Astrocyte of the cerebellum (primary cell): ENCODE measurements at regions not wholly inside any gene's neighbourhood (a gene's known extent, or its start where the extent isn't known, plus 50 kb on each side); places are given as distances from the start of the nearest gene placed in this dataset.

Source experiments
- DNase-seq: peaks from one replicate; pipeline ENCODE4 v3.0.0-alpha.2; 2011; ENCODE audit warnings: low read depth
- H3K4me3 ChIP-seq: 2 replicates; pipeline ENCODE4 v1.5.1; 2011; ENCODE audit warnings: mild to moderate bottlenecking, low read depth, low read length, moderate library complexity
- in situ Hi-C: cut with HindIII; loops from 2 replicates; pipeline ENCODE4 v1.10.0; 2017; ENCODE audit warnings: low sequenced_read_pairs
- TF ChIP-seq, protein P1 (sequence below): IDR thresholded peaks from 2 replicates; pipeline ENCODE4 v1.5.1; 2012; ENCODE audit warnings: low read length, low read depth, moderate library complexity, mild to moderate bottlenecking; ENCODE audit errors: missing control alignments

DNA sequence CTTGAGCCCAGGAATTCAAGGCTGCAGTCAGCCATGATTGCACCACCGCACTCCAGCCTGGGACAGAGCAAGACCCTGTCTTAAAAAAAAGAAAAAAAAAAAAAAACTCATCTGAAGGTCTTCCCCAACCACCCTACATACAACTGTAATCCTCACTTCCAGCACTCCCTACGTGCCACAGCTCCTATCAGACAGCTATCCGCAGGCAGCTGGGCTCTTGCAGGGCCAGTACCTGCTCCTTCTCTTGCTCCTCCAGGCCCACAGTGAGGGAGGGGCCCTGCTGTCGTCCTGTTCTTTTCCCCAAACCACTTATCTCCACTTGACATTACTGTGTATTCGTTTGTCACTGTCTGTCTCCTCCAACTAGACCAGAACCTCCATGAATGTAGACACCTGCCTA is 156.1 kb upstream of the NECTIN1 start:
- H3K4me3 ChIP-seq = no peak overlapping the region
- TF ChIP-seq, protein P1, sequence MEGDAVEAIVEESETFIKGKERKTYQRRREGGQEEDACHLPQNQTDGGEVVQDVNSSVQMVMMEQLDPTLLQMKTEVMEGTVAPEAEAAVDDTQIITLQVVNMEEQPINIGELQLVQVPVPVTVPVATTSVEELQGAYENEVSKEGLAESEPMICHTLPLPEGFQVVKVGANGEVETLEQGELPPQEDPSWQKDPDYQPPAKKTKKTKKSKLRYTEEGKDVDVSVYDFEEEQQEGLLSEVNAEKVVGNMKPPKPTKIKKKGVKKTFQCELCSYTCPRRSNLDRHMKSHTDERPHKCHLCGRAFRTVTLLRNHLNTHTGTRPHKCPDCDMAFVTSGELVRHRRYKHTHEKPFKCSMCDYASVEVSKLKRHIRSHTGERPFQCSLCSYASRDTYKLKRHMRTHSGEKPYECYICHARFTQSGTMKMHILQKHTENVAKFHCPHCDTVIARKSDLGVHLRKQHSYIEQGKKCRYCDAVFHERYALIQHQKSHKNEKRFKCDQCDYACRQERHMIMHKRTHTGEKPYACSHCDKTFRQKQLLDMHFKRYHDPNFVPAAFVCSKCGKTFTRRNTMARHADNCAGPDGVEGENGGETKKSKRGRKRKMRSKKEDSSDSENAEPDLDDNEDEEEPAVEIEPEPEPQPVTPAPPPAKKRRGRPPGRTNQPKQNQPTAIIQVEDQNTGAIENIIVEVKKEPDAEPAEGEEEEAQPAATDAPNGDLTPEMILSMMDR = no peak
- in situ Hi-C loops = no loop called here
- no peak for DNase-seq

DNA sequence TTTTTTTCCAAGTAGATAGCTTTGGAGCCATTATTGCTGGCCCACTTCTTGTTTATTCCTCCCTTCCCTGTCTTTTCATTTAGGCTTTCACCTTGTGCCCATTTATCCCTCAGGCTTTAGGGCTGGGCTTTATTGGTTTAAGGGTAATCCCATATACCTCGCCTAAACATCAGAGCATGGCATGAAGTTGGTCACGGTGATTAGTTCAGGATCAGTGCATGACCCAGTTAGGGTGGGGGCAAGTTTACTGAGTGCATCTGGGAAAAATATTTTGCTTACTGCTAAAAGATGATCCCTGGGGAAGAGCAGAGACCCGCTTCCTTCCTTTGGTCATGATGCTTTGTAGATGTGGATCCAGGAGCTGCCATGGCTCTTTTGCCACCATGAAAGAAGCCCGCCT is 153.3 kb upstream of the NECTIN1 start:
- H3K4me3 ChIP-seq = no peak overlapping the region
- in situ Hi-C loops = no loop called here
- TF ChIP-seq, protein P1 = no peak
- DNase-seq = no peak

DNA sequence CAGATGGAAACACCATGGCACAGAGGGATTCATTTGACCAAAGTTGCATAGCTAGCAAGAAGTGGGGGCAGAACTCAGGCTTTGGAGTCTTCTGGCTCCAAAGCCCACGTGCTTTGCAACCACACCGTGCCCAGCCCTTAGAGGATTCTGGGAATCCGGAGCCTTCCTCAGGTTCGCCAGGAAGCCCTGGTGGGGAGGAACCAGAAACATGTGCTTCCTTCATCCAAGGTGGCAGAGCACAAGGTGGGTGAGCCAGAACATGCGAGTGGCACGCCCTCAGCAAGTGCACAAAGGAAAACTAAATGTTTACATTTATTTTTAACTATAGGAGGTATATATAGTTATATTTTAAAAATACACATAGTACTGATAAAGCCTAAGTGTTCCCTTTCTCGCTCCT is 151.9 kb upstream of the NECTIN1 start:
- in situ Hi-C loops = no loop called here
- DNase-seq = no peak
- TF ChIP-seq, protein P1 = no peak
- no peak overlapping the region for H3K4me3 ChIP-seq

DNA sequence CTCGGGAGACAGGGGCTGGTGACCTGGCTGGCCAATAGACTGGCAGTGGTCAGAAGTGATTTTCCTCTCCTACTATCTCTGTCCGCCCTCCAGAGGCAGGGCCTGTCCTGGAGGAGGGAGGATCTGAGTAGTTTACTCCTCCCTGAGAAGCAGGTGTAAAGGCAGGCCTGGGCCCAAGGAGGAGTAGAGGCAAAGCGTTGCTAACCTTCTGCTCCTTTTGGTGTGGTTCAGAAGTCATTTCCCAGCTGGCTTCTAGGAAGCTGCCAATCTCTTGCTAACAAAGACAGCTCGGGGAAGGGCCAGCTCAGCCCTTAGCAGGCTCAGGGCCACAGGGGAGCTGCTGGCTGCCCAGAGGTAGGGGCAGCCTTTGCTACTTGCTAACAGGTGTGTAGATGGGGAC is 151.1 kb upstream of the NECTIN1 start:
- no peak overlapping the region for H3K4me3 ChIP-seq
- in situ Hi-C loops = no loop called here
- TF ChIP-seq, protein P1 = no peak
- no peak for DNase-seq

DNA sequence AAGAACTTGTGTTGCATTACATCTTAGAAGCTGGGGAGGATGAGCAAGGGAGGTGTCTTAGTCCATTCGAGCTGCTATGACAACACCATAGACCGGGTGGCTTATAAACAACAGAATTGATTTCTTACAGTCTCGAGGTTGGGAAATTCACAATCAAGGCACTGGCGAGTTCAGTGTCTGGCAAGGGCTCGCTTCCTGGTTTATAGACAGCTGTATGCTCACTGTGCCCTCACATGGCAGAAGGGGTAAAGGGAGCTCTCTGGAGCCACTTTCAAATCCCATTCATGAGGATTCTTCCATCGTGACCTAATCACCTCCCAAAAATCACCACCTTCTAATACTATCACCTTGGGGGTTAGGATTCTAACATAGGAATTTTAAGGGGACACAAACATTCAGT is 150.0 kb upstream of the NECTIN1 start:
- in situ Hi-C loops = no loop called here
- no peak overlapping the region for H3K4me3 ChIP-seq
- no peak for DNase-seq
- TF ChIP-seq, protein P1 = no peak

DNA sequence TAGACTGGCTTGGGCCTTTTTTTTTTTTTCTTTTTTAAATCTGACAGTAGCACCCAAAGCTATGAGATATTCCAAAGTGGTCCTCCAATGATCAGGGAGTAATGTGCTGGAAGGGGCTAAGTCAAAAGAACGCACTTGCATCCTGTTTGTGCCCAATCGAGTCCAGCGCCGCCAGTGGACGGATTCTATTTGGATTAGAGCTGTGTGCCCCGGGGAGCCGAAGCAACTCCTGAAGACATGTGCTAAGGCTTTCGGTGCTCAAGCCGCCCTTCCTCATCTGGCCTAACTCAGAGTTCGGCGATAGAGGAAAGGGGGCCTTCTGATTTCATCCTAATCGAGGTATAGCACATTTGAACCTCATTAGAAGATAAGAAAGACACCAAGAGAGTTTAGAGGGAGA is 147.8 kb upstream of the NECTIN1 start:
- TF ChIP-seq, protein P1 = no peak
- in situ Hi-C loops = no loop called here
- no peak for DNase-seq
- H3K4me3 ChIP-seq = no peak overlapping the region

DNA sequence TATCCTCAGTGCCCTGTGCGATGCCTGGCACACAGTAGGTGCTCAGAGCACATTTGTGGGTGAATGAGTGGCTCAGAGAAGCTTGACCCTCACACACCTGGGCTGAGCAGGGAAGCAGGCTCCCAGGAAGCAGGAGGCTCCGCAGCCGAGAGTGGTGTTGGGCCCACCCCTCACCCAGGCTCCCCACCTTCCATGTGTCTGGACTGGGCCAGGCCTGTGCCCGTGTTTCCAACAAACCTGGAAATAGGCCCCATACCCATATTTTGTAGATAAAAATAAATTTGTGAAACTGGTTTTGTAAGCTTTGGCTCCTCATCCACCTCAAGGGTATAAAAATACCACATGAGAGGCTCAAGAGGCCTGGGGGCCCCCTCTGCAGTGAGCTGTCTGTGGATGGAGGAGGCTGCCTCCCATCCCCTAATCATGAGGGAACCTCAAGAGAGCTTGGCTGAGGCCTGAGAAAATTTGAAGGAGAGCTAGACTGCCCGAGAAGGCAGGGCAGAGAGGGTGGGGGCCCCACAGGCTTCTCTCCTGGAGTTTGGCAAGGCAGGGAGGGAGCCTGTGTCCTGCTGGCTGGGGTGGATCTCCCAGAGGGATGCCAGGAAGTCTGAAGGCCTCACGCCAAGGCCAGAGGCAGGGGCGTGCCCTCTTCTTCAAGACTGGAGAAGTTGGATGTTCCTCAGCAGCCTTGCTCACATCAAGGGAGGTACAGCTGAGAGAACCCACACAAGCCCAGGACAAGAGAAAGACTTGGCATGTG is 147.0 kb upstream of the NECTIN1 start:
- H3K4me3 ChIP-seq = no peak overlapping the region
- TF ChIP-seq, protein P1 = no peak
- in situ Hi-C loops = no loop called here
- DNase-seq = no peak
